ENCODE measurements at regions not wholly inside any gene's neighbourhood (a gene's known extent, or its start where the extent isn't known, plus 50 kb on each side); places are given as distances from the start of the nearest gene placed in this dataset.

DNA sequence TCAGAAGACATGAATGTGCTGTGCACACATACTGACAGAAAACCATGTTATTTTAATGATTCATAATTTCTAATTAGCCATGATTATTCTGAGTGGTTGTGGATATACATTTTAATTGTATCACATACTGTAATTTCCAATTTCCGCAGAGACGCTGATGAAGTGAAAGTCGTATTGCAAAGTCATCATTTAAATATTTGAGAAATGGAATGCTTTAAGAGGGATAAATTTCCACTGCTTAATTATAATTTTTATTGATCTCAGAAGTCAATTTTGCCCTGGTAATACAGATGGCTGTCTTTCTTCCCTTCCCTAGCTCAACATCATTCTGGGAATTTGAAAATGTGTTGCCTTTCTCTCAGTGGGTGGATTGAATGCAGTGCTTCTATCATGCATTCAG, 819.3 kb downstream of the ROBO2 start:
- DNase-seq (ENCODE audit: low spot score): no peak

DNA sequence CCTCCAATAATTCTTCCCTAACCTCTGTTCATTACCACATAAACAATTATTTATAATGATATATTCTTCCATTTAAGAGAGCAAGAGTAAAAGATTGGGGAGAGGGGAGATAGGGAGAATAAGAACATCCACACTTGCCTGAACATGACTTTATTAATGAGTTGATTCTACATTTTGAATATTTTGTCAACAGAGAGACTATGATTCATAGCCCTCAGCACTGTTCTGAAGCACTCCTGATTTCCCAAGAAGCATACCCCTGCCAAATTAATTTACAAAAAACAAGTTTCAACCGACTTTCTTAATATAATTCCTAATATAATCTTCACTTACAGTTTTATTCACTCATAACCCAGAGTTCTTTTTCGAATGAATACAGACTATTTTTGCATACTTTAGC, 828.8 kb downstream of the ROBO2 start:
- no peak for DNase-seq (ENCODE audit: low spot score)

GRCh38 chr3:77869423-77869822, 829.5 kb downstream of the ROBO2 start:
- DNase-seq (ENCODE audit: low spot score): no peak

DNA sequence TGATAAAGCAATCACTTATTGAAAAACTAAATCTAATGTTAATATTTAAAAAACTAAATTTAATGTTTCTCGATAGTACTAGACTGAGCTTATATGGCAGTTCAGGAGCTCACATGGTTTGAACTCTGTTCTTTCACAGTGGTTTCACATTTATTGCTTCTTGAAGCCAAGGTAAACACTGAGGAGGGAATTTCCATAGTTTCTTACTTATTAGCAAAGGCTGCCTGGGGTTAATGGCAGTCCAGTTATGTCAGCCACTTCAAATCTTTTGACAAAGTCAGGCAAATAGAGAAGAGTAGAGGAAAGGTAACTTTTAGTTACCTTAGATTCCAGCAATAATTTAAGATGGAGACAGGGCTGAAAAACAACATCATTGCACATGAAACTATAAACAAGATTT, 831.5 kb downstream of the ROBO2 start:
- no peak for DNase-seq (ENCODE audit: low spot score)

- no peak for DNase-seq (ENCODE audit: low spot score)
Measured at GRCh38 chr3:77873598-77873997, 833.7 kb downstream of the ROBO2 start.

DNA sequence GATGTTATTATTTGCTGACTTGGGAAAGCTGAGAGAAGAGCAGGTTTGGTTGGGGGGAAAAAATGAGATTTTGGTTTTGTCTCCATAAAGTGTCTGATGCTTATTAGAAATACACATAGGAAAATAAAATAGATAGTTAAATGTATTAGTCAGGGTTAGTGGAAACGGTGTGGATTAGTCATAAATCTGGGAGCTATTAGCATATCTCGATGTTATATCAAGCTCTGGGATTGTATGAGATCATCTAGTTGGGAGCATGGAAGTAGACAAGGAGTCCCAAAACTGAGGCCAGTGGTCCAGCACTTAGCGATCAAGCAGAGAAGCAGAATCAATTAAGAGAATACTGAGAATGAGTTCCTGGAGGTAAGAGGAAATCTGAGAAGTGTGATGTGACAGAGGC, 845.5 kb downstream of the ROBO2 start:
- no peak for DNase-seq (ENCODE audit: low spot score)

DNA sequence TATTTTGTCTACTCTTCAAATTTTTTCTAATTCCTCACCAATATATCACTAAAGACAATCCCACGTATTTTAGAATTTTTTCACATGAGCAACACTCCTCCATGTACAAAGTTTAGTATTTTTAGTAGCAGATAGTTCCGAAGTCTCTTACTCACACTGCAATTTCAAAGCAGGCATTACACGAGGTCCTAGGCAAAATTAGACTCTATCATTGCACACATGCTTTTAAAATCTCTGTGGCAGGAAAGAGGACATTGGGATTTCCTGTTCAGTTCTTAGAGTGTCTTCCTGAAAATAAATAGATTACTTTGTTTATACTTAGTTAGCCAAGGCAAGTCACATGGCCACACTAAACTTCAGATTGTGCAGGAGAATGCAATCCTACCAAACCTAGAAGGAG, 847.7 kb downstream of the ROBO2 start:
- DNase-seq (ENCODE audit: low spot score): no peak

DNA sequence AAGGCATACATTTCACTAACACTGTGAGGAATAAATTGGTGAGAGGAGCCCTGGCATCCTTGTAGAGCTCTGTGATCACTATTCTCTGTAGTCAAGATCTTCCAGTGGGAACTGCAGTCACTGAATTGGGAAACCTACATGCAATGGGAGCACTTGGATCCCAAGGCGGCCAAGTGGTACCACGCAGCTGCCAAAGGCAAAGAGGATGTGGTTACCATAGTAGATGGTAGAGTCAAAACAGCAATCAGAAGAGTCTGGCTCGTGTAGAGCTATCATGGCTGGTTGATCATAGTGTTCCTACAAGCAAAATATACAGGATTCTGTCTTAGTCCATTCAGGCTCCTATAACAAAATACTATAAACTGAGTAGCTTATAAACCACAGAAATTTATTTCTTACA, 849.7 kb downstream of the ROBO2 start:
- DNase-seq (ENCODE audit: low spot score): no peak

- no peak for DNase-seq (ENCODE audit: low spot score)
Measured at GRCh38 chr3:77898621-77899020, 858.7 kb downstream of the ROBO2 start.

DNA sequence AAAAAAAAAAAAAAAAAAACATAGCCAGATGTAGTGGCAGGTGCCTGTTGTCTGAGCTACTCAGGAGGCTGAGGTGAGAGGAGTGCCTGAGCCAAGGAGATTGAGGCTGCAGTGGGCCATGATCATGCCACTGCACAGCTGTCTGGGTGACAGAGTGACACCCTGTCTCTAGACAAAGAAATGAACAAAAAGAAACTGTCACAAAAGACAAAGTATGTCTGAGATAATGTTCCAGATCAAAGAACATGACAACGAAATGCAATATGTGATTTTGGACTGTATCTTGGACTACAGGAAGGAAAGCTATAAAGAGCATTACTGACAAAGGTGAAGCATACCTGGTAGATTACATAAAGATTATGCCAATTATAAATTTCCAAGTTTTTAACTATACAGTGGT, 862.8 kb downstream of the ROBO2 start:
- DNase-seq (ENCODE audit: low spot score): no peak

DNA sequence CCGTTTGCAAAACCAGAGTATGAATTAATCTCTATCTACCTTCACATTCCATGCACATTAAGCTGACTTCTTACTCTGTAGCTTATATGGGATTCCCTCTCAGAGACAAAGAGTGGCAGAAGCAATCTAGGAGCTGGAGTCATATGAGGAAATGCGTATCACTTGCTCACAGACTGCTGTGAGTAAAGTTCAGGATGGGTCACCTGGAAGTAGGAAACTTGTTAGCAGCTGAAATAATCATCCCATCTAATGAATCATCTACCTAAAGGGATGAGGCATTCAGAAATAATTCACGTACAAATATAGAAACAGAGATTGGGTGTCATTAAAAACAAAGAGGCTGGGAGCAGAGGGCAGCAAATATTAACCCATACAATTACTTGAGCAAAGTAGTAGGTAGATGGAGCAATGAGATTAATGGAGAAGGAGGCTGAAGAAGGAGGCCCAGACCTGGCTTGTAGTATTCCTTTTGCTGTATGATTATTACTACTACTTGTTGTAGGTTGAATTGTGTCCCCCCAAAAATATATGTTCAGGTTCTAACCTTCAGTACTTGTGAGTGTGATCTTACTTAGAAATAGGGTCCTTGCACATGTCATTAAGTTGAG, 866.3 kb downstream of the ROBO2 start:
- peak; percentile 28 for DNase-seq (ENCODE audit: low spot score)

- no peak for DNase-seq (ENCODE audit: low spot score)
Measured at GRCh38 chr3:77913524-77914174, 873.8 kb downstream of the ROBO2 start.

DNA sequence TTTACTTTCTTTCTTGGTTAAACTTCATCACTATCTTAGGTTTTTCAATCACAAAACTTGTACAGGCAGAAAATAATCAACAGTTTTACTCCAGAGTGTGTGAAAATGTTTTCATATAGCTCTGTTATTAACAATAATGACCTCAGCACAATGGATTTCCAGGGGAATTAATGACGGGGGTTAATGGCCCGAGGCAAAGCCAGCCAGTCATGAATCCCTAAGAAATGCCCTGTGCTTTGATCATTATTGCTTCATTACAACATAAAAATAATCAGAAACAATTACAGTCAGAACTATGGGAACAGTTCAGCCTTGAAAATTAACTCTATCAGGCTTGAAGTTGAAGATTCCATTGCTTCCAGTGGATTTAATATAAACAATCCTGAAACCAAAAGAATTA, 875.4 kb downstream of the ROBO2 start:
- DNase-seq (ENCODE audit: low spot score): no peak

DNA sequence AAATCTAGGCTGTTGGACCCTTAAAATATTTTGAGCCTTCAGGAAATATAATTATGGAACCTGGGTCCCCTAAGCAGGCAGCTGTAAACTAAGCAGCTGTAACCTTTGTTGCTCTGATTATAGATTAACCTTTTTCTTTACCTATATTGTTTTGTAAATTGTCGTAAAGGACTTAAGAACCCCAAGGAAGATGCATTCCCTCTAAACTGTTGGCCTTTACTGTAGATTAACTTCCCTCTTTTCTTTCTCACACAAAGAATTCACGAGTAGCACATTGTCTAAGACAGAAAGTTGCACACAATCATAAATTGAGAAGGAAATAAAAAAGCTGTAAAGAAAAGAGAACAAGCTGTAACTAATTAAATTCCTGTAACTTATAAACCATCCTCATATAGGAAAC, 877.3 kb downstream of the ROBO2 start:
- no peak for DNase-seq (ENCODE audit: low spot score)

- DNase-seq (ENCODE audit: low spot score): no peak
Measured at GRCh38 chr3:77919244-77919643, 879.3 kb downstream of the ROBO2 start.

DNA sequence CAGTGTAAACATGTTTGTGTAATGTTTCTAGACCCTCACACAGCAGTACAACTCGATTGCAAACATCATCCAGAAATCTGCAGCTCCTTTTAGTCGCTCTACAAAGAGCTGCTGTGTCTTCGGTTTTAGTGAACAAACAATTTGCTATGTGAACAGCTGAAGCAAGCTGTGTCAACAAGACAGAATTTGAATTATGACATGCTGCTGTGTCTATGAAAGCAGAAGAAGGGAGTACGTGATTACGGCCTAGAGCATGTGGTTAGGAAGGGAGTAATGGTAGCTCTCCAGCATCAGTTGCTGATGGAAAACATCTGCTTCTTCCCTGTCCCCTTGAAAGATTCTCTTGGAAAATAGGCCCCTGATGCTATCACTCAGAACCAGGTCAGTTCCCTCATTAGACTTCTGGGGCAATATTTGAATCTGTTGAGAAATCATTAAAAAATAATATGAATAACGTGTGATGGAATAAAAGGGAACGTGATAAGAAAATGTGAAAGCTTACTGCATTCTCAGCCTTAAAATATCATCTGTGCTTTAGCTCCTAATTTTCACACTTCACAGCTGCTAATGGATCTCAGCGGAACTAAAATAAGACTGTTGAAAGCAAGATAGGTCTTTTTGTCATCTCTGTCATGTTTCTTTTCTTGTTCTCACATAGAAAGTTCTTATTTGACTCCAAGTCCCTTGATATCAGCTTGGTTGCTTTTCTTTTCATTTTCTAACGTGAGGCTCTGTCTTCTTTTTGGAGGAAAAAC, 891.5 kb downstream of the ROBO2 start:
- no peak for DNase-seq (ENCODE audit: low spot score)

- DNase-seq (ENCODE audit: low spot score): no peak
Measured at GRCh38 chr3:77932926-77933325, 893.0 kb downstream of the ROBO2 start.

DNA sequence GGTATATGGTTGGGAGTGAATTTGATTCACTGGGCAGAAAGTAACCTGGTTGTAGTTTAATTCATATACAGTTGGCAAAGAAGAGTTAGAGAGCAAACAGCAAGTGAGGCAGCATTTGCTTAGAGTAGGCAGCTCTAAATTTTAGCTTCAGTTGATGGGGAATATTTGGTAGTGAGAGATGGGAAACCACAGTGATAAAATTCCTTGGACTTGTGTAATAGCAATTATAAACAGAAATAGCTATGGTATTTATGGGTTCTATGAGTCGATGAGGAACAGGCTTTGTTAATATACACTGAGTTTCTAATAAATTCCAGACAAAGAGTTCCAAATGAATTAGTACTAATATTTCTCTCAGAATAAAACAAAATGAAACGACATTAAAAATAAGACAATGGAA, 894.0 kb downstream of the ROBO2 start:
- no peak for DNase-seq (ENCODE audit: low spot score)

DNA sequence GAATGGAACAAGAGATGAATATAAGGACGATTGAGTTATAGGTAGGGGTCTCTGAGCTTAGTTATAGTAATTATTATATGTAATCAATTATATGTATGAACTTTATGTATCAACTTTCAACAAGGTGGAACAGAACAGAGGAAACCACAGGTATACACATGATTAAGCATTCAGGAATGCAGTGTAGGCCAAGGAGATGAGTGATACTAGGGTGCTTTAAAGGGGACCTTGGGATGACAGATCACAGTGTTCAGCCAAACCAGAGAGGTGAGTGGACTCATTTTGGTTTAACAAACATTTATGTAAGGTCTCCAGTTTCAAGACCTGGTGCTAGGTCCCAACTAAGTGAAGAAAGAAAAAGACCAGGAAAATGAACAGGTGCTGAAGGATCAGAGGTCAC, 895.5 kb downstream of the ROBO2 start:
- peak; percentile 10 for DNase-seq (ENCODE audit: low spot score)

DNA sequence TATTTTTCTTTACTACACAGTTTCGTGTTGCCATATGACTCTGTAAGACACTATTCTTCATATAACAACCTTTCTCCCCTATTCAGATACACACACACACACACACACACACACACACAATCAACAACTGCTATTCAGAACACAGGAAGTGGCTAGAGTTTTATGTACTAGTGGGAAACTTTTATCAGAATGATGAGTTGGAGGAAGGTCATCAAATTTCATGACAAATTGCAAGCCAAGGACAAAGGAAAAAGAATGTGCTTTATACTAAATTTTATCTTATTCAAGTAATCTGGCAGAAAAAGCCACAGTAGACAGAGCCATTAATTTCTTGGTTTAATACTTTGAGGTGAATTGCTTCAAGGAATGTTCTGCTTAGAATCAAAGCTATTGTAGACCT, 899.8 kb downstream of the ROBO2 start:
- DNase-seq (ENCODE audit: low spot score): no peak

DNA sequence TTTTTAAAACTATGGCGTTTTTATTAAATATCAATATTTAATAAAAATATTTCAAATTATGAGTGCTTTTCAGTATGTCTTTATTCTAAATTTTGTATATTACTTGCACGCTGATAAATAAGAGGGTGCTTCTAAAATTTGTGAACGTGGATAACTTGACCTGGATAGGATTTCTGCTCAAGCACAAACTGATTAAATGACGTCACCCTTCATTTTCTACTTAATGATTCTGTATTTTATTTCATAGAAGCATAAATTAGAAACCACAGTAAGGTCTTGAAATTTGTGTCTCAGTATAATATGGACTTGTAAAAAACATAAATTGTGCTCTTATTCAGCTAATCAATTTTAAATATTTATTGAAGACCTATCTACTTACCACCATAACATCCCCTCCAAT, 903.7 kb downstream of the ROBO2 start:
- no peak for DNase-seq (ENCODE audit: low spot score)

GRCh38 chr3:77945320-77945719, 905.4 kb downstream of the ROBO2 start:
- DNase-seq (ENCODE audit: low spot score): no peak

GRCh38 chr3:77947671-77948070, 907.8 kb downstream of the ROBO2 start:
- DNase-seq (ENCODE audit: low spot score): no peak

All from HT-29 (cell line).